WTC11 (cell line): ENCODE measurements at regions not wholly inside any gene's neighbourhood (a gene's known extent, or its start where the extent isn't known, plus 50 kb on each side); places are given as distances from the start of the nearest gene placed in this dataset.

Source experiments
- ATAC-seq: fragments of 200-7000 bp; cut with Tn5 transposase; 2 replicates; pipeline ENCODE4 v1.10.0; 2021; ENCODE audit warnings: mild to moderate bottlenecking, moderate library complexity
- CTCF ChIA-PET: fragments of 300-600 bp; sonication (Branson Sonifier 250); formaldehyde crosslinking; loops from one replicate; lab custom pipeline; 2021; ENCODE audit warnings: antibody characterized with exemption; lab: Charles Lee
- POLR2A ChIA-PET: fragments of 350-600 bp; sonication (Branson Sonifier 250); formaldehyde crosslinking; loops from one replicate; lab custom pipeline; 2021; ENCODE audit warnings: antibody characterized with exemption; lab: Charles Lee
- DNase-seq: peaks from one replicate; pipeline ENCODE4 v3.0.0; 2021; ENCODE audit warnings: low spot score
- H3K27ac Mint-ChIP-seq: 2 replicates; pipeline ENCODE4 v1.8.0; 2021; ENCODE audit warnings: mixed read lengths
- H3K27me3 Mint-ChIP-seq: 2 replicates; pipeline ENCODE4 v1.8.0; 2021; ENCODE audit warnings: low read depth, mild to moderate bottlenecking, moderate library complexity, mixed read lengths
- H3K36me3 Mint-ChIP-seq: 2 replicates; pipeline ENCODE4 v1.8.0; 2021; ENCODE audit warnings: mixed read lengths
- H3K4me1 Mint-ChIP-seq: 2 replicates; pipeline ENCODE4 v1.8.0; 2022; ENCODE audit warnings: mixed read lengths
- H3K4me3 Mint-ChIP-seq: 2 replicates; pipeline ENCODE4 v1.8.0; 2021; ENCODE audit warnings: mild to moderate bottlenecking, moderate library complexity, mixed read lengths
- H3K9me3 Mint-ChIP-seq: 2 replicates; pipeline ENCODE4 v1.8.0; 2021; ENCODE audit warnings: mixed read lengths
- E2F1 ChIP-seq: sonication (generic); formaldehyde crosslinking; IDR thresholded peaks from 2 replicates; pipeline ENCODE4 v1.8.0; 2022; ENCODE audit warnings: mild to moderate bottlenecking, missing genetic modification reagents
- ELF4 ChIP-seq: sonication (generic); formaldehyde crosslinking; IDR thresholded peaks from 2 replicates; pipeline ENCODE4 v1.8.1; 2022; ENCODE audit warnings: low read depth, mild to moderate bottlenecking, moderate library complexity, missing genetic modification reagents
- FOXK1 ChIP-seq: sonication (generic); formaldehyde crosslinking; IDR thresholded peaks from 2 replicates; pipeline ENCODE4 v1.8.0; 2022; ENCODE audit warnings: mild to moderate bottlenecking, moderate library complexity, missing genetic modification reagents
- GRHL2 ChIP-seq: fragments of 250-450 bp; sonication (Bioruptor Pico); IDR thresholded peaks from 2 replicates; pipeline ENCODE4 v1.8.0; 2022; ENCODE audit warnings: mild to moderate bottlenecking, moderate library complexity; ENCODE audit not compliant: insufficient replicate concordance, severe bottlenecking
- HMGXB4 ChIP-seq: sonication (generic); formaldehyde crosslinking; IDR thresholded peaks from 2 replicates; pipeline ENCODE4 v1.8.1; 2023; ENCODE audit warnings: mild to moderate bottlenecking, moderate library complexity, missing genetic modification reagents
- IRF1 ChIP-seq: sonication (generic); formaldehyde crosslinking; IDR thresholded peaks from 2 replicates; pipeline ENCODE4 v1.8.0; 2023; ENCODE audit warnings: missing genetic modification reagents
- JAZF1 ChIP-seq: fragments of 250-450 bp; sonication (Bioruptor Pico); IDR thresholded peaks from 2 replicates; pipeline ENCODE4 v1.9.0; 2021; ENCODE audit warnings: moderate library complexity, mild to moderate bottlenecking, inconsistent platforms
- JUN ChIP-seq: sonication (generic); formaldehyde crosslinking; IDR thresholded peaks from 2 replicates; pipeline ENCODE4 v1.8.0; 2023; ENCODE audit warnings: mild to moderate bottlenecking, missing genetic modification reagents
- KAT7 ChIP-seq: sonication (generic); formaldehyde crosslinking; IDR thresholded peaks from 2 replicates; pipeline ENCODE4 v1.8.1; 2023; ENCODE audit warnings: missing genetic modification reagents, mild to moderate bottlenecking, borderline replicate concordance
- NFE2L1 ChIP-seq: sonication (generic); formaldehyde crosslinking; IDR thresholded peaks from 2 replicates; pipeline ENCODE4 v1.8.1; 2023; ENCODE audit warnings: missing genetic modification reagents
- OVOL2 ChIP-seq: fragments of 250-450 bp; sonication (Bioruptor Pico); IDR thresholded peaks from 2 replicates; pipeline ENCODE4 v1.9.0; 2021; ENCODE audit warnings: mild to moderate bottlenecking, borderline replicate concordance
- PRRX2 ChIP-seq: fragments of 250-450 bp; sonication (Bioruptor Pico); IDR thresholded peaks from 2 replicates; pipeline ENCODE4 v1.8.0; 2021; ENCODE audit warnings: mild to moderate bottlenecking
- ZNF416 ChIP-seq: fragments of 250-450 bp; sonication (Bioruptor Pico); IDR thresholded peaks from 2 replicates; pipeline ENCODE4 v1.9.0; 2021; ENCODE audit warnings: mild to moderate bottlenecking, inconsistent platforms
- ZNF423 ChIP-seq: fragments of 250-450 bp; sonication (Bioruptor Pico); IDR thresholded peaks from 2 replicates; pipeline ENCODE4 v2.1.2; 2022; ENCODE audit warnings: mild to moderate bottlenecking, moderate library complexity
- ZNF671 ChIP-seq: fragments of 250-450 bp; sonication (Bioruptor Pico); IDR thresholded peaks from 2 replicates; pipeline ENCODE4 v1.8.0; 2021; ENCODE audit warnings: mild to moderate bottlenecking

GRCh38 chr5:54746346-54746745 is 228.8 kb downstream of the SNX18 start:
- Mint-ChIP-seq H3K9me3 (peaks cover 5% of the 10 kb centered on the region; the same call in 1 of the 2 replicates), H3K4me1 (peaks cover 21% of the 10 kb centered on the region), H3K4me3 (no peak overlapping the region), H3K27ac (no peak overlapping the region), H3K36me3 (no peaks in the 10 kb centered on the region), H3K27me3 (no peaks in the 10 kb centered on the region)
- TF ChIP-seq JAZF1 (CRISPR knock-in tag) (no peak), ZNF671 (CRISPR knock-in tag) (no peak), PRRX2 (CRISPR knock-in tag) (no peak)
- ATAC-seq (no peak), DNase-seq (no peak)
- ChIA-PET POLR2A (no interaction called here), CTCF (no interaction called here)

- Mint-ChIP-seq H3K27ac (no peak overlapping the region), H3K4me3 (no peak overlapping the region), H3K36me3 (no peaks in the 10 kb centered on the region), H3K4me1 (peaks cover 21% of the 10 kb centered on the region), H3K27me3 (no peaks in the 10 kb centered on the region), H3K9me3 (no peaks in the 10 kb centered on the region)
- no peak for TF ChIP-seq JUN
- TF ChIP-seq HMGXB4 (CRISPR knock-in tag), result no peak
- TF ChIP-seq FOXK1 (CRISPR knock-in tag), result no peak
- TF ChIP-seq OVOL2 (CRISPR knock-in tag), result no peak
- TF ChIP-seq ZNF416 (CRISPR knock-in tag), result no peak
- TF ChIP-seq ZNF423 (CRISPR knock-in tag), result no peak
- TF ChIP-seq KAT7, result no peak
- no peak for TF ChIP-seq ELF4 (CRISPR knock-in tag)
- TF ChIP-seq E2F1 (CRISPR knock-in tag), result no peak
- TF ChIP-seq IRF1 (CRISPR knock-in tag), result no peak
- CTCF ChIA-PET, result interaction anchor here (0.6 kb wide), 1 partner anchor 100 kb away, joined by 3 read pairs; no protein-coding TSS in a partner anchor
- DNase-seq (no peak), ATAC-seq (no peak)
- POLR2A ChIA-PET, result no interaction called here
These were observed 228.0 kb downstream of the SNX18 start for GRCh38 chr5:54745599-54745998.

- TF ChIP-seq NFE2L1 (CRISPR knock-in tag), result peak; percentile 65; the same call in 1 of the 2 replicates
- no peak for TF ChIP-seq GRHL2 (CRISPR knock-in tag)
- no peaks in the 10 kb centered on the region for H3K36me3 Mint-ChIP-seq
- H3K27ac Mint-ChIP-seq, result peak overlapping the region; percentile 79
- H3K27me3 Mint-ChIP-seq, result peaks cover 3% of the 10 kb centered on the region; the same call in 1 of the 2 replicates
- no peak overlapping the region for H3K4me3 Mint-ChIP-seq
- DNase-seq (no peak), ATAC-seq (peak; percentile 55)
- POLR2A ChIA-PET, result interaction anchor here (0.9 kb wide), 1 partner anchor 16 kb away, joined by 8 read pairs; no protein-coding TSS in a partner anchor
- CTCF ChIA-PET, result interaction anchor here (0.9 to 1.4 kb wide), 3 partner anchors 123 to 415 kb away, joined by 4 to 5 read pairs (median 4); no protein-coding TSS in a partner anchor
- peaks cover 3% of the 10 kb centered on the region; the same call in 1 of the 2 replicates for H3K9me3 Mint-ChIP-seq
- peaks cover 21% of the 10 kb centered on the region for H3K4me1 Mint-ChIP-seq
These were observed 226.6 kb downstream of the SNX18 start for GRCh38 chr5:54743997-54744788.

- Mint-ChIP-seq H3K36me3 (no peaks in the 10 kb centered on the region), H3K4me3 (no peak overlapping the region), H3K27me3 (peaks cover 3% of the 10 kb centered on the region; the same call in 1 of the 2 replicates), H3K4me1 (peaks cover 23% of the 10 kb centered on the region), H3K9me3 (peaks cover 3% of the 10 kb centered on the region; the same call in 1 of the 2 replicates), H3K27ac (no peak overlapping the region)
- DNase-seq (no peak), ATAC-seq (peak; percentile 20; the same call in 1 of the 2 replicates)
- CTCF ChIA-PET, result interaction anchor here (0.9 to 1.4 kb wide), 2 partner anchors 225 to 416 kb away, joined by 4 read pairs; no protein-coding TSS in a partner anchor
- TF ChIP-seq ZNF671 (CRISPR knock-in tag), result no peak
- POLR2A ChIA-PET, result no interaction called here
These were observed 226.0 kb downstream of the SNX18 start for GRCh38 chr5:54743581-54743980.
